Cardiac fibroblast (primary cell): ENCODE measurements at regions not wholly inside any gene's neighbourhood (a gene's known extent, or its start where the extent isn't known, plus 50 kb on each side); places are given as distances from the start of the nearest gene placed in this dataset.

Experiments used
- DNase-seq, 2 donors: peaks; one replicate each; pipeline versions ENCODE4 v3.0.0 to v3.0.0-alpha.2; 2010; ENCODE audit warnings: low read depth in 2 of 2
- H3K4me3 ChIP-seq, 2 donors: replicated peaks in 1 of 2; 1 replicate in 1 of 2; 2 replicates in 1 of 2; pipeline ENCODE4 v1.5.1; 2011; ENCODE audit warnings: low read depth in 2 of 2, low read length in 2 of 2, mild to moderate bottlenecking in 2 of 2, moderate library complexity in 1 of 2
- TF ChIP-seq, protein P1 (sequence below): IDR thresholded peaks from one replicate; pipeline ENCODE4 v1.5.1; 2011; ENCODE audit warnings: low read depth, mild to moderate bottlenecking, low read length, inconsistent platforms

- TF ChIP-seq, protein P1, sequence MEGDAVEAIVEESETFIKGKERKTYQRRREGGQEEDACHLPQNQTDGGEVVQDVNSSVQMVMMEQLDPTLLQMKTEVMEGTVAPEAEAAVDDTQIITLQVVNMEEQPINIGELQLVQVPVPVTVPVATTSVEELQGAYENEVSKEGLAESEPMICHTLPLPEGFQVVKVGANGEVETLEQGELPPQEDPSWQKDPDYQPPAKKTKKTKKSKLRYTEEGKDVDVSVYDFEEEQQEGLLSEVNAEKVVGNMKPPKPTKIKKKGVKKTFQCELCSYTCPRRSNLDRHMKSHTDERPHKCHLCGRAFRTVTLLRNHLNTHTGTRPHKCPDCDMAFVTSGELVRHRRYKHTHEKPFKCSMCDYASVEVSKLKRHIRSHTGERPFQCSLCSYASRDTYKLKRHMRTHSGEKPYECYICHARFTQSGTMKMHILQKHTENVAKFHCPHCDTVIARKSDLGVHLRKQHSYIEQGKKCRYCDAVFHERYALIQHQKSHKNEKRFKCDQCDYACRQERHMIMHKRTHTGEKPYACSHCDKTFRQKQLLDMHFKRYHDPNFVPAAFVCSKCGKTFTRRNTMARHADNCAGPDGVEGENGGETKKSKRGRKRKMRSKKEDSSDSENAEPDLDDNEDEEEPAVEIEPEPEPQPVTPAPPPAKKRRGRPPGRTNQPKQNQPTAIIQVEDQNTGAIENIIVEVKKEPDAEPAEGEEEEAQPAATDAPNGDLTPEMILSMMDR = no peak
- no peak for DNase-seq
- H3K4me3 ChIP-seq = no peak overlapping the region
These were observed 192.5 kb upstream of the PWP1 start for GRCh38 chr12:107493135-107493494.

DNA sequence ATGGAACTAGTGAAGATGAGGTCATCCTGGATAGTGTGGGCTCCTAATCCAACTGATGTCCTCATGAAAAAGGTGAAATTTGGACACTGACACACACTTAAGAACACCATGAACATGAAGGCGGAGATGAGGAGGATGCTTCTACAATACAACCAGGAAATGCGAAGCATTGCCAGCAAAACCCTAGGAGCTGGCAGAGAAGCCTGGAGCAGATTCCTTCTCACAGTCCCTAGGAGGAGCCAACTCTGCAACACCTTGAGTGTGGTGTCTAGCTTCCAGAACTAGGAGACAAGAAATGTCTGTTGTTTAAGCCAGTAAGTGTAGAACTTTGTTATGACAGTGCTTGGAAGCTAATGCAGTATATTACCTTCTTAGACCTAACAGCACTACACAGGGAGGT is 191.9 kb upstream of the PWP1 start:
- TF ChIP-seq, protein P1 = no peak
- no peak overlapping the region for H3K4me3 ChIP-seq

GRCh38 chr12:107494331-107494730 is 191.3 kb upstream of the PWP1 start:
- no peak for DNase-seq
- TF ChIP-seq, protein P1 = no peak
- H3K4me3 ChIP-seq = no peak overlapping the region

More for the DNA sequence above, 191.9 kb upstream of the PWP1 start:
- DNase-seq = no peak

- TF ChIP-seq, protein P1 = no peak
- DNase-seq = no peak
These were observed 190.0 kb upstream of the PWP1 start for GRCh38 chr12:107495604-107496003.

DNA sequence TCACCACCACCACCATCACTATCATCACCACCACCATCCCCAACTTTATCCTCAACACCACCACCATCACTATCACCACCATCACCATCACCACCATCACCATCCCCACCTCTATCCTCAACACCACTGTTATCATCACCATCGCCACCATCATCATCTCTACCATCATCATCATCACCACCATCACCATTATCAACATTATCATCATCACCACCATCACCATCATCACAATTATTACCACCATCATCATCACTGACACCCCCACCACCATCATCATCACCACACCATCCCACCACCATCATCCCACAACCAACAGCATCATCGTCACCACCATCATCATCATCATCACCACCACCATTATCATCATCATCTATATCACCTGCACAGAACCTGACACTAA is 188.4 kb upstream of the PWP1 start:
- DNase-seq = no peak
- TF ChIP-seq, protein P1 = no peak
- no peak overlapping the region for H3K4me3 ChIP-seq

More at GRCh38 chr12:107495604-107496003, 190.0 kb upstream of the PWP1 start:
- no peak overlapping the region for H3K4me3 ChIP-seq

GRCh38 chr12:107500307-107500706 is 185.3 kb upstream of the PWP1 start:
- no peak for DNase-seq
- TF ChIP-seq, protein P1 = no peak
- no peak overlapping the region for H3K4me3 ChIP-seq

DNA sequence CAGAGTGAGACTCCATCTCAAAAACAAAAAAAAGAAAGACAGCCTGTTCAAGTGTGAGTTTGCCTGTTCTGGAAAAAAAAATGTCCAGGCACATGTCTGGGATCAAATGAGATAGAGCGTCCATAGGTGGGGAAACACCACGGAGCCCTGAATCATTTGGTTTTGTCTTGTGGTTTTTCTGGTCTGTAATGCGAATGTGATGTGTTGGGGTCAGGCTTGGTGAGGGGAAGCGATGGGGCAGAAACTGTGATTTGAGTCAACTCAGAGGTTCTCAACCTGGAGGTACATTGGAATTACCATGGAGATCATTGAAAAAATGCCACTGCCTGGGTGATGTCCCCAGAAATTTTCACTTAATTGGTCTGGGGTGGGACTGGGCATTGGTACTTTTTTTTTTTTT is 183.9 kb upstream of the PWP1 start:
- H3K4me3 ChIP-seq = no peak overlapping the region
- TF ChIP-seq, protein P1 = no peak
- no peak for DNase-seq
